Brain pericyte (primary cell): ENCODE measurements at regions not wholly inside any gene's neighbourhood (a gene's known extent, or its start where the extent isn't known, plus 50 kb on each side); places are given as distances from the start of the nearest gene placed in this dataset.

Source experiments
- DNase-seq: peaks from one replicate; pipeline ENCODE4 v3.0.0-alpha.2; 2012; ENCODE audit warnings: low read depth, low spot score

GRCh38 chr16:73228649-73229048, 180.7 kb upstream of the ZFHX3 start:
- DNase-seq = no peak

GRCh38 chr16:73226675-73227074, 178.7 kb upstream of the ZFHX3 start:
- DNase-seq = no peak

GRCh38 chr16:73225983-73226382, 178.1 kb upstream of the ZFHX3 start:
- DNase-seq = no peak

GRCh38 chr16:73220836-73221235, 172.9 kb upstream of the ZFHX3 start:
- no peak for DNase-seq

GRCh38 chr16:73219176-73219575, 171.2 kb upstream of the ZFHX3 start:
- DNase-seq = no peak

- DNase-seq = no peak
These were observed 169.7 kb upstream of the ZFHX3 start for GRCh38 chr16:73217654-73218053.

GRCh38 chr16:73216932-73217331, 169.0 kb upstream of the ZFHX3 start:
- no peak for DNase-seq

GRCh38 chr16:73215678-73216377, 167.9 kb upstream of the ZFHX3 start:
- DNase-seq = no peak

GRCh38 chr16:73214825-73215677, 167.1 kb upstream of the ZFHX3 start:
- DNase-seq = no peak

- DNase-seq = no peak
These were observed 166.0 kb upstream of the ZFHX3 start for GRCh38 chr16:73213732-73214455.

GRCh38 chr16:73212431-73212830, 164.5 kb upstream of the ZFHX3 start:
- DNase-seq = no peak

- no peak for DNase-seq
These were observed 162.8 kb upstream of the ZFHX3 start for GRCh38 chr16:73210686-73211085.

GRCh38 chr16:73210084-73210483, 162.2 kb upstream of the ZFHX3 start:
- DNase-seq = no peak

- DNase-seq = no peak
These were observed 161.3 kb upstream of the ZFHX3 start for GRCh38 chr16:73209190-73209589.

GRCh38 chr16:73206151-73206707, 158.3 kb upstream of the ZFHX3 start:
- DNase-seq = no peak

GRCh38 chr16:73205153-73205886, 157.4 kb upstream of the ZFHX3 start:
- no peak for DNase-seq

- DNase-seq = no peak
These were observed 156.6 kb upstream of the ZFHX3 start for GRCh38 chr16:73204359-73205152.

GRCh38 chr16:73202161-73202729, 154.3 kb upstream of the ZFHX3 start:
- no peak for DNase-seq

- no peak for DNase-seq
These were observed 151.3 kb upstream of the ZFHX3 start for GRCh38 chr16:73199214-73199613.

- DNase-seq = no peak
These were observed 150.6 kb upstream of the ZFHX3 start for GRCh38 chr16:73198481-73198880.
